ENCODE measurements at regions not wholly inside any gene's neighbourhood (a gene's known extent, or its start where the extent isn't known, plus 50 kb on each side); places are given as distances from the start of the nearest gene placed in this dataset.

GRCh38 chr6:163893609-163894189 lies 479.2 kb downstream of the QKI start:
- WGBS (ENCODE audit: insufficient coverage, low coverage, missing lambda C conversion rate): 1% methylated on average over 4 of the region's 4 CpGs
- in situ Hi-C loops (cut with MboI) (no loop called here), intact Hi-C loops (cut with micrococcal nuclease) (no loop called here)
- Histone ChIP-seq H3K27ac (ENCODE audit: extremely low read depth, low read depth, low read length) (no peak overlapping the region), H3K4me3 (no peak overlapping the region), H3K4me1 (replicated peaks in 1 of 2; ENCODE audit: control insufficient read depth in 2 of 2, insufficient read depth in 2 of 2, low read length in 2 of 2) (no peaks in the 10 kb centered on the region), H3K9me1 (ENCODE audit: control insufficient read depth, insufficient read depth, low read length) (no peaks in the 10 kb centered on the region), H3K9ac (ENCODE audit: insufficient read depth in 1 of 2, low read depth in 2 of 2, low read length in 2 of 2) (no peak overlapping the region), H2AFZ (ENCODE audit: low read depth, low read length) (no peak overlapping the region), H4K20me1 (replicated peaks; ENCODE audit: control insufficient read depth, insufficient read depth, low read length) (no peaks in the 10 kb centered on the region), H3K36me3 (ENCODE audit: control insufficient read depth, insufficient read depth, low read length) (no peaks in the 10 kb centered on the region), H3K27me3 (ENCODE audit: control insufficient read depth in 2 of 2, insufficient read depth in 2 of 2, low read length in 2 of 2) (peaks cover 14 to 18% of the 10 kb centered on the region in 2 experiments), H3K4me2 (ENCODE audit: insufficient read depth, low read length) (no peak overlapping the region), H3K9me3 (replicated peaks; ENCODE audit: control insufficient read depth, insufficient read depth, low read depth, low read length) (no peaks in the 10 kb centered on the region), H3K79me2 (ENCODE audit: control insufficient read depth, insufficient read depth, low read length) (no peaks in the 10 kb centered on the region)
- FAIRE-seq: no peak
- ATAC-seq: no peak
- TF ChIP-seq MTA3 (IDR thresholded peaks at IDR 0.05; ENCODE audit: borderline replicate concordance) (no peak), ADNP (tag; IDR thresholded peaks at IDR 0.05) (0 out of 2 replicates have a peak, but pooled peaks have one; percentile 25), RBM25 (IDR thresholded peaks at IDR 0.05; ENCODE audit: low read depth, low read length, severe bottlenecking) (peak; percentile 90), ZNF318 (IDR thresholded peaks at IDR 0.05; ENCODE audit: borderline replicate concordance in 1 of 2, low read depth in 1 of 2) (no peak), BCOR (IDR thresholded peaks at IDR 0.05) (peak; percentile 81), KDM1A (IDR thresholded peaks at IDR 0.05) (peak; percentile 43 to 46; a peak in 2 of 4 replicates)
- no TSS peak for BruUV-seq (replicated peaks)
- ChIA-PET POLR2A (no interaction called here), CTCF (ENCODE audit: low intra/inter-chr PET ratio) (no interaction called here)
- no peak for DNase-seq (ENCODE audit: extremely low read depth in 1 of 4, low spot score in 3 of 4)

Measured in K562 (cell line).